ENCODE measurements at regions not wholly inside any gene's neighbourhood (a gene's known extent, or its start where the extent isn't known, plus 50 kb on each side); places are given as distances from the start of the nearest gene placed in this dataset.

GRCh38 chr4:140213749-140214148, 59.8 kb upstream of the MAML3 start:
- DNase-seq (ENCODE audit: low spot score) (no peak), FAIRE-seq (no peak)

GRCh38 chr4:140213116-140213515, 59.1 kb upstream of the MAML3 start:
- no peak for DNase-seq (ENCODE audit: low spot score)
- FAIRE-seq = no peak

- no peak for DNase-seq (ENCODE audit: low spot score)
- no peak for FAIRE-seq
Measured at GRCh38 chr4:140212646-140213045, 58.7 kb upstream of the MAML3 start.

- FAIRE-seq = no peak
- no peak for DNase-seq (ENCODE audit: low spot score)
Measured at GRCh38 chr4:140212194-140212593, 58.2 kb upstream of the MAML3 start.

GRCh38 chr4:140211693-140212092, 57.7 kb upstream of the MAML3 start:
- DNase-seq (ENCODE audit: low spot score) = no peak

GRCh38 chr4:140211161-140211560, 57.2 kb upstream of the MAML3 start:
- DNase-seq (ENCODE audit: low spot score) (no peak), FAIRE-seq (no peak)

More at GRCh38 chr4:140211693-140212092, 57.7 kb upstream of the MAML3 start:
- FAIRE-seq = no peak

GRCh38 chr4:140208921-140209320, 54.9 kb upstream of the MAML3 start:
- FAIRE-seq = no peak
- DNase-seq (ENCODE audit: low spot score) = no peak

Data from urothelium cell line (cell line).